K562 (cell line): ENCODE measurements at regions not wholly inside any gene's neighbourhood (a gene's known extent, or its start where the extent isn't known, plus 50 kb on each side); places are given as distances from the start of the nearest gene placed in this dataset.

Experiments
- ADNP ChIP-seq: fragments of 200-800 bp; sonication (Bioruptor generic); IDR thresholded peaks from 2 replicates; pipeline ENCODE4 v1.6.1; 2016; ENCODE audit warnings: missing genetic modification characterization, missing compliant biosample characterization
- BHLHE40 ChIP-seq: IDR thresholded peaks from 2 replicates; pipeline ENCODE4 v1.6.1; 2011; ENCODE audit warnings: low read length, improper control_type of control experiment
- CSDE1 ChIP-seq, 2 experiments: fragments of 450-650 bp; IDR thresholded peaks; 2 replicates each; pipeline ENCODE4 v1.6.1; 2016; ENCODE audit warnings: mild to moderate bottlenecking in 1 of 2
- ETS1 ChIP-seq: conservative IDR thresholded peaks from 2 replicates; pipeline ENCODE4 v1.6.1; 2011; ENCODE audit warnings: low read depth, mild to moderate bottlenecking, low read length; ENCODE audit not compliant: control insufficient read depth
- MAFK ChIP-seq: IDR thresholded peaks from 2 replicates; pipeline ENCODE4 v1.6.1; 2011; ENCODE audit warnings: low read length, improper control_type of control experiment
- MCM3 ChIP-seq: fragments of 450-650 bp; IDR thresholded peaks from 2 replicates; pipeline ENCODE4 v1.6.1; 2016
- MLX ChIP-seq, 2 experiments: fragments of 450-650 bp in 1 of 2; sonication (generic) in 1 of 2; formaldehyde crosslinking; conservative IDR thresholded peaks; 2 replicates each; pipeline versions ENCODE4 v1.4.0 to v1.8.1; 2020 to 2022; ENCODE audit warnings: mild to moderate bottlenecking in 1 of 2, missing genetic modification reagents in 1 of 2
- NFATC3 ChIP-seq: fragments of 450-650 bp; IDR thresholded peaks from 2 replicates; pipeline ENCODE4 v1.6.1; 2017; ENCODE audit warnings: mild to moderate bottlenecking
- POLR2AphosphoS5 ChIP-seq: IDR thresholded peaks from 2 replicates; pipeline ENCODE4 v1.6.1; 2011; ENCODE audit warnings: mild to moderate bottlenecking, low read depth, low read length, moderate library complexity; ENCODE audit not compliant: control insufficient read depth, insufficient read depth
- SMAD1 ChIP-seq: fragments of 150-350 bp; IDR thresholded peaks from 2 replicates; pipeline ENCODE4 v1.6.1; 2014; ENCODE audit warnings: low read length, low read depth; ENCODE audit not compliant: partially characterized antibody
- ZNF274 ChIP-seq: IDR thresholded peaks from 2 replicates; pipeline ENCODE4 v1.6.1; 2011; ENCODE audit warnings: low read depth, mild to moderate bottlenecking, low read length, moderate library complexity, borderline replicate concordance
- ZNF449 ChIP-seq: fragments of 250-450 bp; sonication (Bioruptor Pico); IDR thresholded peaks from 2 replicates; pipeline ENCODE4 v1.8.0; 2022; ENCODE audit warnings: moderate library complexity, mild to moderate bottlenecking, inconsistent platforms
- TF ChIP-seq, protein P1 (sequence below), 3 experiments: IDR thresholded peaks in 2 of 3; conservative IDR thresholded peaks in 1 of 3; 2 replicates each; pipeline ENCODE4 v1.5.1; 2011 to 2012; ENCODE audit warnings: low read length in 3 of 3, mild to moderate bottlenecking in 3 of 3, control low read depth in 2 of 3, improper control_type of control experiment in 1 of 3, inconsistent platforms in 1 of 3, low read depth in 1 of 3, mixed read lengths in 1 of 3, moderate library complexity in 1 of 3; ENCODE audit not compliant: insufficient read depth in 2 of 3

- TF ChIP-seq MCM3 (no peak), MAFK (no peak), ADNP (tag) (no peak), NFATC3 (no peak), POLR2AphosphoS5 (no peak), ETS1 (no peak), ZNF449 (no peak), ZNF274 (no peak), MLX (CRISPR knock-in tag; conservative IDR thresholded peaks at IDR 0.05) (no peak), BHLHE40 (no peak), CSDE1 (IDR thresholded peaks at IDR 0.05) (no peak), SMAD1 (no peak)
- TF ChIP-seq, protein P1, sequence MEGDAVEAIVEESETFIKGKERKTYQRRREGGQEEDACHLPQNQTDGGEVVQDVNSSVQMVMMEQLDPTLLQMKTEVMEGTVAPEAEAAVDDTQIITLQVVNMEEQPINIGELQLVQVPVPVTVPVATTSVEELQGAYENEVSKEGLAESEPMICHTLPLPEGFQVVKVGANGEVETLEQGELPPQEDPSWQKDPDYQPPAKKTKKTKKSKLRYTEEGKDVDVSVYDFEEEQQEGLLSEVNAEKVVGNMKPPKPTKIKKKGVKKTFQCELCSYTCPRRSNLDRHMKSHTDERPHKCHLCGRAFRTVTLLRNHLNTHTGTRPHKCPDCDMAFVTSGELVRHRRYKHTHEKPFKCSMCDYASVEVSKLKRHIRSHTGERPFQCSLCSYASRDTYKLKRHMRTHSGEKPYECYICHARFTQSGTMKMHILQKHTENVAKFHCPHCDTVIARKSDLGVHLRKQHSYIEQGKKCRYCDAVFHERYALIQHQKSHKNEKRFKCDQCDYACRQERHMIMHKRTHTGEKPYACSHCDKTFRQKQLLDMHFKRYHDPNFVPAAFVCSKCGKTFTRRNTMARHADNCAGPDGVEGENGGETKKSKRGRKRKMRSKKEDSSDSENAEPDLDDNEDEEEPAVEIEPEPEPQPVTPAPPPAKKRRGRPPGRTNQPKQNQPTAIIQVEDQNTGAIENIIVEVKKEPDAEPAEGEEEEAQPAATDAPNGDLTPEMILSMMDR (IDR thresholded peaks at IDR 0.05 in 2 of 3, conservative IDR thresholded peaks at IDR 0.05 in 1 of 3; ENCODE audit: insufficient read depth in 2 of 3, low read depth in 1 of 3, low read length in 3 of 3) = no peak
These were observed 51.6 kb upstream of the HOXC13 start for GRCh38 chr12:53887006-53887405.
